Hepatocyte (in vitro differentiated cells): ENCODE measurements at regions not wholly inside any gene's neighbourhood (a gene's known extent, or its start where the extent isn't known, plus 50 kb on each side); places are given as distances from the start of the nearest gene placed in this dataset.

Experiments used
- CTCF ChIP-seq: fragments of 200-600 bp; sonication (generic); IDR thresholded peaks from 2 replicates; pipeline ENCODE4 v1.5.1; 2016; ENCODE audit warnings: antibody characterized with exemption, mild to moderate bottlenecking; ENCODE audit not compliant: poor library complexity
- EZH2 ChIP-seq: fragments of 200-600 bp; sonication (generic); IDR thresholded peaks from 2 replicates; pipeline ENCODE4 v1.6.1; 2016; ENCODE audit warnings: antibody characterized with exemption, mild to moderate bottlenecking, borderline replicate concordance
- EZH2phosphoT487 ChIP-seq: fragments of 200-600 bp; sonication (generic); IDR thresholded peaks from one replicate; pipeline ENCODE4 v1.6.1; 2018; ENCODE audit warnings: antibody characterized with exemption, mild to moderate bottlenecking, low read depth, moderate library complexity; ENCODE audit not compliant: unreplicated experiment, severe bottlenecking

DNA sequence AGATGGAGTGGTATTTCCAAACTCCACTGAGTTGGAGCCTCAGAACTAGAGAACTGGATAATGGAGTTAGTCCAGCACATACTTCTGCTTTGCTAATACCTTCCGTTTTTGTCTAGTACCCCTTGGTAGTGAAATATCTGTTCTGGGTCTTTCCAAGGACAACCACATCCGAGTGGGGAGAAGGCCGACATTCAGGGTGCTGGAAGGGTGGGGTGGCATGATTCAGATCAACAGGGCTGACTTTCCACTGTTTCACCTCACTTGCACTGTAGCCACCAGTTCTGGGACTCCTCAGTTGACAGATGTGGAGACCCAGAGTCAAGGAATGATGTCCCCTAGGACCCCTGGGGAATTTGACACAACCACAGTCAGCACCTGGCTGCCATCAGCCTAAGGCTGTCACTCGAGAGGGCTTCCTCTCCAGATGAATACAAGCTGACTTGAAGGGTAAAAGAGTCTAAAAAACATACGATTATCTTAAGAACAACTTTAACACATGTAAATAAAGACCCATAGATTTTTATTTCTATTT, 84.8 kb upstream of the HNF1B start:
- TF ChIP-seq CTCF = no peak
- TF ChIP-seq EZH2 = no peak
- TF ChIP-seq EZH2phosphoT487 = no peak
